ENCODE measurements at regions not wholly inside any gene's neighbourhood (a gene's known extent, or its start where the extent isn't known, plus 50 kb on each side); places are given as distances from the start of the nearest gene placed in this dataset.

DNA sequence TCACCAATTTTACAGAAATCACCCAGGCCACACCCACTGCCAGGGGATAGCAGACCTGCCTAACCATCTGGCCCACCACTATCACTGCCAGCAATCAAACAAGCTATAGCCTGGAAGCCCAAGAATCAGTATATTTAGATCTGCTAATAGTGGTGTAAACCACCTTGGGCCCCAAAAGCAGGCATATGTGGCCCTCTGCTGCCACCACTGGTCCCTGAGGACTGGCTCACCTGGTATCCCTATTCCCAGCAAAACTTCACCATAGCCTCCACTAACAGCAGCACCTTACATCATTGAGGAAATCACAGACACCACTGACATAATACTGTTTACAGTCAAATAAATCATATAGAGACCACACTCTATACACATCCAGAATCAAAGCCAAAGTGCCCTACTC is 880.4 kb upstream of the MAN1A1 start:
- no peak for DNase-seq (ENCODE audit: low read depth)

DNA sequence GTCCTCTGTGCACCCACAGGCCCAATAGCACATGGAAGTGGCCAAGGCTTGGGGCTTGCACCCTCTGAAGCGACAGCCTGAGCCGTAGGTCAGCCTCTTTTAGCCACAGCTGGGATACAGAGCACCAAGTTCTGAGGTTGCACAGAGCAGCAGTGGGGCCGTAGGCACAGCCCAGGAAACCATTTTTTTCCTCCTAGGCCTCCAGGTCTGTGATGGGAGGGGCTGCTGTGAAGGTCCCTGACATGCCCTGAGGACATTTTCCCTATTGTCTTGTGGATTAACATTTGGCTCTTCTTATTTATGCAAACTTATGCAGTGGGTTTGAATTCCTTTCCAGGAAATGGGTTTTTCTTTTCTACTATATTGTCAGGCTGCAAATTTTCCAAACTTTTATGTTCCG is 878.7 kb upstream of the MAN1A1 start:
- no peak for DNase-seq (ENCODE audit: low read depth)

DNA sequence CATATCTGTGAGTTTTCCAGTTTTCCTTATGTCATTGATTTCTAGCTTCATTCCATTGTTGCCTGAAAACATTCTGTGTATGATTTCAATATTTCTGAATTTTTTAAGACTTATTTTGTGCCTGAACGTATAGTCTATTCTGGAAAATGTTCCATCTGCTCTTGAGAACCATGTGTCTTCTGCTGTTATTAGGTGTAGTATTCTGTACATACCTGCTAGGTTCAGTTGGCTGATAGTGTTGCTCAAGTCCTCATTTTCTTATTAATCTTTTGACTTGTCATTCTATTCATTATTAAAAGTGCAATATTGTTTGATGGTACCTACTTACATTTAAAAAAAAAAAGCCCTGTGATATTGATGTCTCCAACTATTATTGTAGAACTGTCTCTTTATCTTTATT is 869.8 kb upstream of the MAN1A1 start:
- no peak for DNase-seq (ENCODE audit: low read depth)

DNA sequence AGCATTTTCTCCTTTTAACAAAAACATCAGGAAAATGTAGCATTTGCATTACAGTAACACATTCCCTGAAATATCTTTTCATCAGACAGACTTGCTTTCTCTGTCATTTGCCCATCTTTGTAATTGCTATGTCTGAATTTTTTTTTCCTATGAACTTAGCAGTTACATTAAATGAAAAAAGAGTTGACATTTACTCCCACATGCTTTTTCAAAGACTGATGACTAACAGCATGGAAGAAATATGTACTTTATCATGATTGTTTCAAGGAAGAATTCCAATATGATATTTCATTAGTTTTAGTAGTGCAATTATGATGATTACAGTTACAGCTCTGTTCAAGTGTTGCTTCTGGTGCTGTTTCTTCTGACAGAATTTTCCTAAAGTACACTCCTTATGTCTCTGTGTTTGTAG is 864.5 kb upstream of the MAN1A1 start:
- no peak for DNase-seq (ENCODE audit: low read depth)

DNA sequence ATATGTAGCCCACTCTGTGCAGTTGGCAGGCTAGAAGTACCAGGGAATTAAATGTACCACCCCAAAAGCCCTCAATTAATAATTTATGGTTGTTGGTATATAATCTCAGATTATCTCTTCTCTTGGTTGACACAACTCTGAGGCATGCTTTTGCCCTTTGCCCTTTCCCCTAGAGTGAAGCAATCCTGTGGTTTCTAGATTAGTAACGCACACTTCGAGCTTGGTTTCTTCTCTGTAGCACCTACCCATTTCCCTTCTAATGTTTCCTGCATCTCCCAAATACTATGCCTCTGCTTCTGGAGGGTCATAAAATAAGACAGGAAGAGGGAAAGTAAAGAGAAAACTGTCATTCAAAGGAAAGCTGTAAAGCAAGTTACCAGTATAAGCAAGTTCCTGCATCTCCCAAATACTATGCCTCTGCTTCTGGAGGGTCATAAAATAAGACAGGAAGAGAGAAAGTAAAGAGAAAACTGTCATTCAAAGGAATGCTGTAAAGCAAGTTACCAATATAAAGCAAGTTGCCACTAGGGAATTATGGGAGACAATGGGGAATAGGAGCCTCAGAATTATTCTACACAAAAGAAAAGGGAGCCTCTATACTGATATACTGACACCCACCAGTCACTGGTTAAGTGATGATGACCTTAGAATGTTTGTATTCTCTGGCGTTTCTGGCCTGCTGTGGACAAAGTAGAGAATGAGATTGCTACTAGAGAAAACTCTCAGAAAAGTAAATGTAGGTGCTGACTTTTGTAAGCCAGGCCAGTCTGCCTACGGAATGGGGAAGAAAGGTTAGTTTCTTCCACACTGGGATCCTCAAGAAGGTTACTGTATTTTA is 862.6 kb upstream of the MAN1A1 start:
- no peak for DNase-seq (ENCODE audit: low read depth)

DNA sequence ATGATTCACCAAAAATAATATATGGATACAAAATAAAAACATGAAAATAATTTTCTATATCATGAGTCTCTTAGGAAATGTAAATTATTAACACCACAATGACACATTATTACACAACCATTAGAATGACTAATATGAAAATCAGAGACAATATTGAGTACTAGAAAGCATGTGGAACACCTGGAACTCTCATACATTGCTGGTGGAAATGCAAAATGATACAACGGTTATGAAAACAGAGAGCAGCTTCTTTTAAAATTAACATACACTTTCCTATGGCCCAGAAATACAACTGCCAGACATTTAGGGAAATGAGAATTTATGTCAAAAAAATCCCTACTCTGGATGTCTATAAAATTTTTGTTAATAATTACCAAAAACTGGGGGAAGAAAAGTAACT is 853.3 kb upstream of the MAN1A1 start:
- no peak for DNase-seq (ENCODE audit: low read depth)

DNA sequence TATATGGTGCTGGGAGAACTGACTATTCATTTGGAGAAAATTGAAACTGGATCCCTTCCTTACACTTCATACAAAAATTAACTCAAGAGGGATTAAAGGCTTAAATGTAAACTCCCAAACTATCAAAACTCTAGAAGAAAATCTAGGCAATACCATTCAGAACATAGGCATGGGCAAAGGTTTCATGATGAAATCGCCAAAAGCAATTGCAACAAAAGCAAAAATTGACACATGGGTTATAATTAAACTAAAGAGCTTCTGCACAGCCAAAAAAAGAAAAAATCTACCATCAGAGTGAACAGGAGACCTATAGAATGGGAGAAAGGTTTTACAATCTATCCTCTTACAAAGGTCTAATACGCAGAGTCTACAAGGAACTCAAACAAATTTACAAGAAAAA is 851.3 kb upstream of the MAN1A1 start:
- no peak for DNase-seq (ENCODE audit: low read depth)

DNA sequence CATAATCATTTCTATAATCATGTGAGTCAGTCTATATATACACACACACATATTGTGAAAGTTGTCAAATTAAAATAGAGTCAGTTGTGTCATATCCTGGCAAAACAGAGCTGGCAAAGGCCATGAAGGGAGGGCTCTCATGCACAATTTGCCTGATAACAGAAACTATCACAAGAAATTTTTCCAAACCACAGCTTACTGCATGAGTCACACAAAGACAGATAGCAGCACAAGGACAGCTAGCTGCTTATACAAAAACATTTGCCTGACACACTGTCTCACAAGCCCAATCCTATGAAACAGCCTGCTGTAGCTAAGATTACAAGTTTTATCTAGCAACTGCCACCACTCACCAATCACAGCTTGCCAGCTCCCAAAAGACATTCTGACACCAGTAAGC is 848.5 kb upstream of the MAN1A1 start:
- peak; percentile 85 for DNase-seq (ENCODE audit: low read depth)

DNA sequence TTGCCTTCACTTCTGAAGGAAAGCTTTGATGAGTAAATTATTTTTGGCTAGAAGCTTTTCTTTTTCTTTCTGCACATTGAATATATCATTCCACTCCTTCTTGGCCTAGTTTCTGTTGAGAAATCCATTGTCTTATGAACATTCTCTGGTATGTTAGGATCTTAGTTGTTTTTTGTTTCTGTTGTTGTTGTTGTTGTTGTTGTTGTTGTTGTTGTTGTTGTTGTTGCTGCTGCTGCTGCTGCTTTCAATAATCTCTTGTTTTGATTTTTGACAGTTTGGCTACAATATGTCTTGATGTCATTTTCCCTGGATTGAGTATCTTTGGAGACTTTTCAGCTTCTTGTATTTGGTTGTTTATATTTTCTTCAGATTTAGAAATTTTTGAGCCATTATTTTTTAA is 836.5 kb upstream of the MAN1A1 start:
- no peak for DNase-seq (ENCODE audit: low read depth)

DNA sequence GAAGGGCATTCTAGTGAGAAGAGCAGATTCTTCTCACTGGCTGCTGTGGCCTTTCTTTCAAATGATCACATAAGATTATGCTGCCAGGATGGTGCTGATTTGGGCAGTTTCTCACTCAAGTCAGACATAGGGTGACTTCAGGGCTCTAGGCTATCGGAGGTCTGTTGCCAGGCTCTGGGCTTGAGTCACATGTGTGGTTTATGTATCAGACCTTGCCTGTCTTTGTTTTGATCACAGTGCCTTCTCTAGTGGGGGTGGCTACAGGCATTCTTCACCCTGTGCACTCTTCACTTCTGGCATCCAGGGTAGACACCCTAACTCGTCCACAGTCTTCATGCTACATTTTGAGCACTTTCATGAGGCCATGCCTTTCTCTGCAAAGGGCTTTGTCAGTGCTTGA is 823.7 kb upstream of the MAN1A1 start:
- no peak for DNase-seq (ENCODE audit: low read depth)

DNA sequence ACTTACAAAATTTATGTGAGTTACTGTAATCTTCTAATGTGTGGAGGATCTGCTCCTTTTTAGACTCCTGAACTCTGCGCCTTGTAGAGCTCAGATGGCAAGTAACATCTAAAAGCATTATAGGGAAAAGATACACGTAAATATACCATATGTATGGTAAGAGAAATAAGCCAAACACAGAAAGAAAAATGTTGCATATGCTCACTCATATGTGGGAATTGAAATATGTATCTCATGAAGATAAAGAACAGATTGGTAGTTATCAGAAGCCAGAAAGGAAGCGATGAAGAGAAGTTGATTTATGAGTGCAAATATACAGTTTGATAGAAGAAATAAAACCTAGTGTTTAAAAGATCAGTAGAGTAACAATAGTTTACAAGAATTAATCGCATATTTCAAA is 815.0 kb upstream of the MAN1A1 start:
- no peak for DNase-seq (ENCODE audit: low read depth)

DNA sequence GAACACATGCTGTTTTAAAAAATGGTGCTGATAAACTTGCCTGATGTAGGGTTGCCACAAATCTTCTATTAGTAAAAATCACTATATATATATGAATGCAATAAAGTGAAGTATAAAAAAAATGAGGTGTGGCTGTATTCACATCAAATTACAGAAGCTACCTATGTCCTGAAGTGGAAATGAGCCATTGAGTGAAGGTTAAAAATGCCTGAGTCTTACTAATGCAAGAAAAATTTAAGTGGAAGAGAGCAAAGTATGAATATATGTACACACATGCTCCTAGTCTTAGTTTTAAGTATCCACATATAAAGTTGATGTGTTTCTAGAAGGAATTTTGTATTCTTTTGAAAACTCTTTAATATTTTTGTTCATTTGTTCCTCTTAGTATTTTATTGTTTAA is 808.3 kb upstream of the MAN1A1 start:
- DNase-seq (ENCODE audit: low read depth), result no peak

DNA sequence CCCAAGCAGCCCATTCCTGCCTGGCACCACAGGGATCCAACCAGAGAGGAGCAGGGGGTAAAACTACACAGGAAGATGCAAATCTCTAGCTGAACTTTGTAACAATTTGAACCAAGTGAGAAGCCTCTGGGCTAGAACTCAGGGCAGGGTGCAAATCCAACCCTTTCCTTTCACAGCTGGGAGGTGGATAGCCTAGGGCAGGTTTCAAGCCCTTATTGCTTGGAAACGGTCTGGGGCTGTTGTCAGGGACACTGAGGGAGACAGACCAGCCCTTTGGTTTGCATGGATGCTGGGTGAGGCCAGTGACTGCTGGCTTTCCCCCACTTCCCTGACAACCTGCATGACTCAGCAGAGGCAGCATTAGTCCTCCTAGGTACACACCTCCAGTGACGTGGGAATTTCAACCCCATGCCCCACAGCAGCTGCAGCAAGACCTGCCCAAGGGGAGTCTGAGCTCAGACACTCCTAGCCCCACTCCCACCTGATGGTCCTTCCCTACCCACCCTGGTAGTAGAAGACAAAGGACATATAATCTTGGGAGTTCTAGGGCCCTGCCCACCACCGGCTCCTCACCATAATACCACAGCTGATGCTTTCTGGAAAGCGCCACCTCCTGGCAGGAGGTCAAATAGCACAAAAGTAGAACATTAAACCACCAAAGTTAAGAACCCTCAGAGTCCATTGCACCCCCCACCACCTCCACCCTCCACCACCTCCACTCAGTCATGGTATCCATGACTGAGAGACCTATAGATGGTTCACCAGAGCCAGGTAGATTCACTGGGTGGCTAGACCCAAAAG is 797.7 kb upstream of the MAN1A1 start:
- no peak for DNase-seq (ENCODE audit: low read depth)

DNA sequence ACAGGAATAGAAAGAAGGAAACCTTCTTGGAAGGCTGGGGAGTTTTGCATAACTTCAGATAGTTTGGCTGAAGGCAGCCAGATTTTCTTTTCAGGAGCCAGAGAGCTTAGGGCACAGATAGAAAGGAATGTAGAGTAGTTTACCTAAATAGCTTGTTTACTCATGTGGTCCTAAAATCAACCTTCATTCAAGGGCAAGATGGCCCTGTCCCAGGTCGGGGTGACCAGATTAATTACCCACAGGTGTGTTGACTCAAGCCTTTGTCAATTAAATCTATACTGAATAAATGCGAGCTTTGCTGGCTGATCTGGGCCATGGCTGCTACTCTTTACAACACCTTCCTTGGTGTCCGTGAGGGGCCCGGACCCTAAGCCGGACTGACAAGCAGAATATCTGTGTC is 792.0 kb upstream of the MAN1A1 start:
- no peak for DNase-seq (ENCODE audit: low read depth)

DNA sequence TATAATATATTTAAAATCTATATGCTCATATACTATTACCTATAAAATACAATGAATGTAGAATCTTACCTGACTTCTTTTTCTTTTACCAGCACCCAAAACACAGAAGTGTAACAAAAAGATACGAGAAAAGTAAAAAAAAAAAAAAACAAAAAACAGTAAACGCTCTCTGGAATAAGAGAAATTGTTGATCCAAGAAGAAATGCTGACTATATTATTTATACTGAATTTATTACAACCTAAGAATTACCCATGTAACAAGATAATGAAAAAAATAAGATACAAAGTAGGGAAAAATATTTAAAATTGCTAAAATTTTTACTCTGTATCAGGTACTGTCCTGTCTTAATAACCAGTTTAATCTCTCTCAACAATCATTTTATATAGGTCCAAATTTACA is 787.9 kb upstream of the MAN1A1 start:
- no peak for DNase-seq (ENCODE audit: low read depth)

DNA sequence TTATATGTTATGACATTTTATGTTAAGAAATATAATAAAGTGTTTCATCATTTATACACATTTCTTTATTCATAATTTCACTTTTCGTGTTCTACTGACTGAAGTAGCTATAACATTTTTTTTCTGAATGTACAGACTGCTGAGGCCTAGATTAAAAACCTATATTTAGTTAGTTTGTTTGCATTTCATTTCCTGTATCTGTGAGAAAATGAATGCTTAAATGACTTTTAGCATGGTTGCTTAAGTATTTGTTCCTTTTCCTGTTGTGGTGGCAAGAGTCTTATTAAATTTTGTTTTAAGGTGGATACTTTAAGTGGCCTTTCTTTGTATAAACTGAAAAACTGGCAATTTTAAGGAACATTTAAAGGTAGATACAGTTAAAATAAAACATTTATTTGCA is 779.7 kb upstream of the MAN1A1 start:
- DNase-seq (ENCODE audit: low read depth), result no peak

DNA sequence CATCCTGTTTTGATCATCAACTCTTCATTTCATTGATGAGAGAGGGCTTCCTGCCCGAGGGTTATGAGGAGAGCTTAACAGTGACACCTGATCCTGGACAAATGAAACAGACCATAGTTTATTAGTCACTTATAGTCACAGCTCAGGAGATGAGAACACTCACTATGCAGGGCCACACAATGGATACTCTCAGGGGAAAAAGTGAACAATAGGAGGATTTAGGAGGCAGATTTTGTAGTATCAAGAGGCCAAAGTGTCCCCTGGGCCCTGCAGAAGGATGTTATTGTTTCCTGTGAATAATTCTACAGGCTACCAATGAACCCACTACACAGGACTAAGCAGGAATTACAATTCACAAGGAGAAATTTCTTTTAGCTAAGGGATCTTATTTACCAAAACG is 772.8 kb upstream of the MAN1A1 start:
- no peak for DNase-seq (ENCODE audit: low read depth)

DNA sequence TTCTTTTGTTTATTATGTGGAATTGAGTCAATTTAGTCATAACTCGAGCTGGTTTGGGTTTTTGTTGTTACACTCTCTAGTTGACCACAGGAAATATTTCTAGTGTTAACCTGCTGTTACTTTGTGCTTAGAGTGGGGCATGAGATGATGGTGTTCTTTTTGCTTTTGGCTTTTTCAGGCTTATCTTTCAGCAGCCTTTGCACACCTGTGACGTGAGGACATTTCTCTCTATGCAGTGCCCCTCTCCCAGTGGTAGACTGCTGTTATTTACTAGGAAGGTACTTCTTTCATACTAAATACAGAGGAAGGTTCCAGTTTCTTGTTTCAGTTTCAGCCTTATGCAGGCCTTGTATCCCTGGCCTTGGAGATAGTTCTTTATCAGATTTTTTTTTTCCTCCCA is 766.8 kb upstream of the MAN1A1 start:
- DNase-seq (ENCODE audit: low read depth), result no peak

DNA sequence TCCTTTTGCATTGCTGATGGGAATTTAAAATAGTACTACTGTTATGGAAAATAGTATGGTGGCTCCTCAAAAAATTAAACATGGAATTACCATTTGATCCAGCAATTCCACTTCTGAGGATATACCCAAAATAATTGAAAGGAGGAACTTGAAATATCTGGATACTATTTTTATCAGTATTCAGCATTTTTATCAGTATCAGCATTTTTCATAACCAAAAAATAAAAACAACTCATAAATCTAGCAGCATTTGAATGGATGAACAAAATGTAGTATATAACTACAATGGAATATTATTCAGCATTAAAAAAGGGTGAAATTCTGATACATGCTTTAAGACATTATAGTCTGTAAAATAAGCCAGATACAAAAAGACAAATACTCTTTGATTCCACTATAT is 763.4 kb upstream of the MAN1A1 start:
- DNase-seq (ENCODE audit: low read depth), result no peak

DNA sequence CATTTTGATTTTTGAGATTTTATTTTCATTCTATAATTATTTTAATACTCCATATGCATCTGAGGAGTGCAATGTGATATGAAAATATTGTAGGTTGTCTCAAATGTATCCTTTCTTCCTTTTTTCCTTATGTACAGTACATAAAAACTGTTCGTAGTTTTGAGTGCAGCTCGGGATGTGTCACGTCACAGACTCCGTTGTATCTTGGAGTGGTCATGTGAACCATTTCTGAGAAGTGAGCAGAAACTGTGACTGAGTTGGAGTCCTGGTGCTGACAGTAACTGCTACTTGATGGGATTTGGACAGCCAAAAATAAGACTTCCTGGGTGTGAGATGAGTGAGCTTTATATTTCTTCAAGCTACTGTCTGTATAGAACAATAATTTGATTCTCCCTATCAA is 761.4 kb upstream of the MAN1A1 start:
- no peak for DNase-seq (ENCODE audit: low read depth)

DNA sequence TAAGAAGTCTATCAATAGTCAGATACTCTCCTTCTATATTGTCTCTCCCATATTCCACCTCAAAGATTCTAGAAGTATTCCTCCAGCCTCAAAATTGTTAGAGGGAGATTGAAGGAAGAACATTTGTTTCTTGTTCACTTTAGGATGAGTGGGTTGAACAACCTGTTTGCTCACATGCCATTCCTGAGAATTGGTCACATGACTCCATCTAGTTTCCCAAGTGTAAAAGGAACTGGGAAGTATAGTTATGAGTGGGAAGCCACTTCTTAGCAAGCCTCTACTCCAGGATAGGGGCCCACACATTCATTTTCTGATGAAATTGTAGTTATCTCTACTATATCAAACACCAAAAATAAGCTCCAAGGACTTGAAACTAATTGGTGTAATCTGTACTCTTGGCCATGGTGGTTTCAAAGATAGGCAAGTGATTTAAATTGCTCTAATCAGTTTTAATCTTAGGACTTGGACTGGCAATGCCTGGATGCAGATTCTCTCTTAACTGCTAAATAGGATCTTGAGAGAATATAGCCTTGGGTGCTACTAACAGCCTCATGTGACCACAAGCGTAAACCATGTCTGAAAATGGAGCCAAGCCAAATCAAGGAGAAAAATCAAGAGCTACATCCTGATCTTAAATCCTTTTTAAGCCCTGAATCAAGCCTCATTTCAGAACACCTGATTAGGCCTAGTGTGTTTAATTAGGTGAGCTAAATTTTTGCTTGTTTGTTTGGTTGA is 758.7 kb upstream of the MAN1A1 start:
- no peak for DNase-seq (ENCODE audit: low read depth)

DNA sequence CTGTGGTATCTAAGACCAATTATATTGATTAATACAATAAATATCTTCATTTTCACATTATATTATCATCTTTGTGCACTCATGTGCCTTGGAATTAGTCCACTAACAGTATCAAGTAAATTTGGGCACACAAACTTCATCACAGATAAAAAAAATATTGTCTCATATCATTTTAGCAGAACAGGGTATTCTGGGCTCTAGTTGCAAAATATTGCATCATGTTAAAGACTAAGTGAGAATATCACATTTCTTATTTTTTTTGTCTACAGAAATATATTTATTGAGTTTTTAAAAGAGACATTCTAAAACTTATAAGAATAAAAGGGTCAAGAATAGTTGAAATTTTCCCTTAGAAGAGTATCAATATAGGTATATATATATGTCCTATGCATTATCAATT is 754.1 kb upstream of the MAN1A1 start:
- DNase-seq (ENCODE audit: low read depth), result no peak

DNA sequence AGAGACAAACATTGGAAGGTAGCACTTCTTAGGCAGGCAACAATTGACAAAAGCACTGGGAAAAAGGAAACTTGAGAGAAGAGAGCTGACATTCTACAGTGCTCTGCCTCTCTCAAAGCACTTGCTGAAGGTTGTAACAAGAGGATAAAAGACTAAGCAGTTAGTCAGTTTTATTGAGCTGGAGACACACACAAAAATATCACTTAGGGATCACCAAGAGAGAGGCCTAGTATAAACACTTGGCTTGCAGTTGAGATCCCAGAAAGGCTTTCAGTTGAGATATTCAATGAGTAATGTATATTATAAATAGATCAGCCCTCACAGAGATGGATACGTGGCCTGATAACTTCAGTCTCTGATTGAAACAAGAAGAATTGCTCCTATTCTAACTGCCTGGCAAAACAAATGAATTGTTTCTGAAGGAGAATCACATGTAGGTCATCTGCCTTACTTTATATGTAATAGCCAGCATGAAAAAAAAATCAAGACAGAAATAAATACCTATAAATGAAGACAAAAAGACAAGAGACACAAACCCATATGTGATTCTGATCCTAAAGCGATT is 747.2 kb upstream of the MAN1A1 start:
- no peak for DNase-seq (ENCODE audit: low read depth)

All from non-pigmented ciliary epithelial cell (primary cell).